ENCODE measurements at regions not wholly inside any gene's neighbourhood (a gene's known extent, or its start where the extent isn't known, plus 50 kb on each side); places are given as distances from the start of the nearest gene placed in this dataset.

GRCh38 chr11:15485432-15485831 lies 370.7 kb downstream of the INSC start:
- no peak overlapping the region for H3K4me3 ChIP-seq

GRCh38 chr11:15489281-15489680 lies 374.6 kb downstream of the INSC start:
- TF ChIP-seq EZH2 (IDR thresholded peaks at IDR 0.05): no peak
- TF ChIP-seq FOXP2 (optimal IDR thresholded peaks at IDR 0.05; ENCODE audit: control extremely low read depth, extremely low read length, insufficient read depth): no peak
- TF ChIP-seq POLR2AphosphoS5 (IDR thresholded peaks at IDR 0.05; ENCODE audit: borderline replicate concordance, low read depth, low read length): no peak
- DNase-seq (ENCODE audit: low read depth, low spot score): no peak
- Histone ChIP-seq H3K9ac (ENCODE audit: insufficient read length) (no peak overlapping the region), H3K36me3 (ENCODE audit: insufficient read depth, low read length) (no peaks in the 10 kb centered on the region), H3K27ac (no peak overlapping the region), H3K4me3 (no peak overlapping the region), H3K9me3 (ENCODE audit: low read depth, low read length) (no peaks in the 10 kb centered on the region)

More at GRCh38 chr11:15485432-15485831, 370.7 kb downstream of the INSC start:
- Histone ChIP-seq H3K27ac (no peak overlapping the region), H3K9ac (ENCODE audit: insufficient read length) (no peak overlapping the region), H3K9me3 (ENCODE audit: low read depth, low read length) (no peaks in the 10 kb centered on the region), H3K36me3 (ENCODE audit: insufficient read depth, low read length) (no peaks in the 10 kb centered on the region)
- no peak for DNase-seq (ENCODE audit: low read depth, low spot score)
- TF ChIP-seq FOXP2 (optimal IDR thresholded peaks at IDR 0.05; ENCODE audit: control extremely low read depth, extremely low read length, insufficient read depth): no peak
- no peak for TF ChIP-seq EZH2 (IDR thresholded peaks at IDR 0.05)
- no peak for TF ChIP-seq POLR2AphosphoS5 (IDR thresholded peaks at IDR 0.05; ENCODE audit: borderline replicate concordance, low read depth, low read length)

- TF ChIP-seq POLR2AphosphoS5 (IDR thresholded peaks at IDR 0.05; ENCODE audit: borderline replicate concordance, low read depth, low read length) (no peak), EZH2 (IDR thresholded peaks at IDR 0.05) (no peak), FOXP2 (optimal IDR thresholded peaks at IDR 0.05; ENCODE audit: control extremely low read depth, extremely low read length, insufficient read depth) (no peak)
- no peak for DNase-seq (ENCODE audit: low read depth, low spot score)
- Histone ChIP-seq H3K9me3 (ENCODE audit: low read depth, low read length) (no peaks in the 10 kb centered on the region), H3K4me3 (no peak overlapping the region), H3K36me3 (ENCODE audit: insufficient read depth, low read length) (no peaks in the 10 kb centered on the region), H3K9ac (ENCODE audit: insufficient read length) (no peak overlapping the region), H3K27ac (no peak overlapping the region)
Measured at GRCh38 chr11:15490535-15490934, 375.8 kb downstream of the INSC start.

GRCh38 chr11:15493066-15493465 lies 378.3 kb downstream of the INSC start:
- Histone ChIP-seq H3K9ac (ENCODE audit: insufficient read length) (no peak overlapping the region), H3K27ac (no peak overlapping the region), H3K9me3 (ENCODE audit: low read depth, low read length) (no peaks in the 10 kb centered on the region), H3K4me3 (no peak overlapping the region), H3K36me3 (ENCODE audit: insufficient read depth, low read length) (no peaks in the 10 kb centered on the region)
- no peak for DNase-seq (ENCODE audit: low read depth, low spot score)
- TF ChIP-seq POLR2AphosphoS5 (IDR thresholded peaks at IDR 0.05; ENCODE audit: borderline replicate concordance, low read depth, low read length): no peak
- TF ChIP-seq EZH2 (IDR thresholded peaks at IDR 0.05): no peak
- no peak for TF ChIP-seq FOXP2 (optimal IDR thresholded peaks at IDR 0.05; ENCODE audit: control extremely low read depth, extremely low read length, insufficient read depth)

- no peak overlapping the region for H3K4me3 ChIP-seq
- DNase-seq (ENCODE audit: low read depth, low spot score): no peak
- no peaks in the 10 kb centered on the region for H3K9me3 ChIP-seq (ENCODE audit: low read depth, low read length)
- no peak overlapping the region for H3K27ac ChIP-seq
- no peak for TF ChIP-seq POLR2AphosphoS5 (IDR thresholded peaks at IDR 0.05; ENCODE audit: borderline replicate concordance, low read depth, low read length)
- TF ChIP-seq EZH2 (IDR thresholded peaks at IDR 0.05): no peak
- no peak for TF ChIP-seq FOXP2 (optimal IDR thresholded peaks at IDR 0.05; ENCODE audit: control extremely low read depth, extremely low read length, insufficient read depth)
- H3K36me3 ChIP-seq (ENCODE audit: insufficient read depth, low read length): no peaks in the 10 kb centered on the region
- H3K9ac ChIP-seq (ENCODE audit: insufficient read length): no peak overlapping the region
Measured at GRCh38 chr11:15493921-15494620, 379.3 kb downstream of the INSC start.

- no peak overlapping the region for H3K9ac ChIP-seq (ENCODE audit: insufficient read length)
- H3K4me3 ChIP-seq: no peak overlapping the region
- H3K9me3 ChIP-seq (ENCODE audit: low read depth, low read length): no peaks in the 10 kb centered on the region
- H3K27ac ChIP-seq: no peak overlapping the region
- no peaks in the 10 kb centered on the region for H3K36me3 ChIP-seq (ENCODE audit: insufficient read depth, low read length)
- DNase-seq (ENCODE audit: low read depth, low spot score): no peak
- TF ChIP-seq POLR2AphosphoS5 (IDR thresholded peaks at IDR 0.05; ENCODE audit: borderline replicate concordance, low read depth, low read length) (no peak), FOXP2 (optimal IDR thresholded peaks at IDR 0.05; ENCODE audit: control extremely low read depth, extremely low read length, insufficient read depth) (no peak), EZH2 (IDR thresholded peaks at IDR 0.05) (no peak)
Measured at GRCh38 chr11:15494740-15495139, 380.0 kb downstream of the INSC start.

- H3K27ac ChIP-seq: no peak overlapping the region
- DNase-seq (ENCODE audit: low read depth, low spot score): no peak
- H3K9me3 ChIP-seq (ENCODE audit: low read depth, low read length): no peaks in the 10 kb centered on the region
- no peaks in the 10 kb centered on the region for H3K36me3 ChIP-seq (ENCODE audit: insufficient read depth, low read length)
- H3K4me3 ChIP-seq: no peak overlapping the region
- TF ChIP-seq EZH2 (IDR thresholded peaks at IDR 0.05) (no peak), FOXP2 (optimal IDR thresholded peaks at IDR 0.05; ENCODE audit: control extremely low read depth, extremely low read length, insufficient read depth) (no peak), POLR2AphosphoS5 (IDR thresholded peaks at IDR 0.05; ENCODE audit: borderline replicate concordance, low read depth, low read length) (no peak)
- no peak overlapping the region for H3K9ac ChIP-seq (ENCODE audit: insufficient read length)
Measured at GRCh38 chr11:15495462-15495861, 380.7 kb downstream of the INSC start.

- H3K9ac ChIP-seq (ENCODE audit: insufficient read length): no peak overlapping the region
- H3K4me3 ChIP-seq: no peak overlapping the region
- H3K27ac ChIP-seq: no peak overlapping the region
- no peak for DNase-seq (ENCODE audit: low read depth, low spot score)
- TF ChIP-seq EZH2 (IDR thresholded peaks at IDR 0.05): no peak
- no peak for TF ChIP-seq FOXP2 (optimal IDR thresholded peaks at IDR 0.05; ENCODE audit: control extremely low read depth, extremely low read length, insufficient read depth)
- TF ChIP-seq POLR2AphosphoS5 (IDR thresholded peaks at IDR 0.05; ENCODE audit: borderline replicate concordance, low read depth, low read length): no peak
- H3K9me3 ChIP-seq (ENCODE audit: low read depth, low read length): no peaks in the 10 kb centered on the region
- H3K36me3 ChIP-seq (ENCODE audit: insufficient read depth, low read length): no peaks in the 10 kb centered on the region
Measured at GRCh38 chr11:15497366-15497765, 382.6 kb downstream of the INSC start.

GRCh38 chr11:15499674-15500073 lies 385.0 kb downstream of the INSC start:
- H3K36me3 ChIP-seq (ENCODE audit: insufficient read depth, low read length): no peaks in the 10 kb centered on the region
- no peaks in the 10 kb centered on the region for H3K9me3 ChIP-seq (ENCODE audit: low read depth, low read length)
- DNase-seq (ENCODE audit: low read depth, low spot score): no peak
- no peak for TF ChIP-seq EZH2 (IDR thresholded peaks at IDR 0.05)
- no peak for TF ChIP-seq FOXP2 (optimal IDR thresholded peaks at IDR 0.05; ENCODE audit: control extremely low read depth, extremely low read length, insufficient read depth)
- TF ChIP-seq POLR2AphosphoS5 (IDR thresholded peaks at IDR 0.05; ENCODE audit: borderline replicate concordance, low read depth, low read length): no peak
- H3K4me3 ChIP-seq: no peak overlapping the region
- H3K27ac ChIP-seq: no peak overlapping the region
- no peak overlapping the region for H3K9ac ChIP-seq (ENCODE audit: insufficient read length)

Measured in SK-N-MC (cell line).